Hypothalamus (tissue), 51 donors: ENCODE measurements at regions not wholly inside any gene's neighbourhood (a gene's known extent, or its start where the extent isn't known, plus 50 kb on each side); places are given as distances from the start of the nearest gene placed in this dataset.
"Not testable (repeated sequence)": the region's sequence is repeated elsewhere in the genome, so short reads cannot be mapped to it uniquely, and the experiment has no call there.

Experiments
- DNase-seq, 51 donors: peaks; one replicate each; lab custom pipeline; 2025; lab: John Stamatoyannopoulos, UW

GRCh38 chr12:85424581-85425348, 144.7 kb downstream of the ALX1 start:
- DNase-seq = no peak

- no peak for DNase-seq
These were observed 145.3 kb downstream of the ALX1 start for GRCh38 chr12:85425349-85425612.

GRCh38 chr12:85425926-85426325, 145.9 kb downstream of the ALX1 start:
- DNase-seq = no peak

- not testable (repeated sequence) for DNase-seq
These were observed 153.1 kb downstream of the ALX1 start for GRCh38 chr12:85433148-85433547.

- no peak for DNase-seq
These were observed 160.3 kb downstream of the ALX1 start for GRCh38 chr12:85440271-85440670.

- no peak for DNase-seq
These were observed 161.0 kb downstream of the ALX1 start for GRCh38 chr12:85441025-85441424.

- DNase-seq = no peak
These were observed 161.7 kb downstream of the ALX1 start for GRCh38 chr12:85441741-85442140.

GRCh38 chr12:85445060-85445938, 165.3 kb downstream of the ALX1 start:
- no peak for DNase-seq

GRCh38 chr12:85448031-85448430, 168.0 kb downstream of the ALX1 start:
- DNase-seq = no peak

- DNase-seq = no peak
These were observed 168.6 kb downstream of the ALX1 start for GRCh38 chr12:85448548-85449139.

- no peak for DNase-seq
These were observed 177.0 kb downstream of the ALX1 start for GRCh38 chr12:85457016-85457415.

GRCh38 chr12:85461127-85461526, 181.1 kb downstream of the ALX1 start:
- DNase-seq = no peak

- DNase-seq = no peak
These were observed 182.9 kb downstream of the ALX1 start for GRCh38 chr12:85462888-85463287.

GRCh38 chr12:85466890-85467289, 186.9 kb downstream of the ALX1 start:
- DNase-seq = no peak

GRCh38 chr12:85468356-85469157, 188.5 kb downstream of the ALX1 start:
- peak in 19 of 51 donors; percentile 1 to 40 (median 5) for DNase-seq

- DNase-seq = not testable (repeated sequence)
These were observed 189.4 kb downstream of the ALX1 start for GRCh38 chr12:85469158-85470086.

GRCh38 chr12:85475277-85475676, 195.3 kb downstream of the ALX1 start:
- DNase-seq = not testable (repeated sequence)

- no peak for DNase-seq
These were observed 196.7 kb downstream of the ALX1 start for GRCh38 chr12:85476756-85477155.

- DNase-seq = no peak
These were observed 204.4 kb downstream of the ALX1 start for GRCh38 chr12:85484387-85484786.

GRCh38 chr12:85489194-85489593, 209.2 kb downstream of the ALX1 start:
- DNase-seq = no peak
